ENCODE measurements at regions not wholly inside any gene's neighbourhood (a gene's known extent, or its start where the extent isn't known, plus 50 kb on each side); places are given as distances from the start of the nearest gene placed in this dataset.

GRCh38 chr16:82302042-82302727, 132.2 kb upstream of the MPHOSPH6 start:
- TF ChIP-seq POLR2A (IDR thresholded peaks at IDR 0.05; ENCODE audit: low read depth, low read length) (no peak), POLR2AphosphoS5 (IDR thresholded peaks at IDR 0.05; ENCODE audit: low read depth, low read length) (no peak), PAX5 (IDR thresholded peaks at IDR 0.05; ENCODE audit: insufficient read depth, low read length, severe bottlenecking) (no peak), TAF1 (IDR thresholded peaks at IDR 0.05; ENCODE audit: low read depth, low read length) (no peak)
